Stimulated activated CD4-positive, alpha-beta T cell treated with anti-CD3 and anti-CD28 coated beads, Interleukin-1b, Interleukin-23, amount 100 ng/mL, for 24 hours (primary cell): ENCODE measurements at regions not wholly inside any gene's neighbourhood (a gene's known extent, or its start where the extent isn't known, plus 50 kb on each side); places are given as distances from the start of the nearest gene placed in this dataset.

Source experiments
- DNase-seq, 4 experiments: peaks; one replicate each; pipeline ENCODE4 v3.0.0-alpha.2; 2020; ENCODE audit warnings: low read depth in 4 of 4, low spot score in 1 of 4

- no peak for DNase-seq
These were observed 355.6 kb upstream of the GYPC start for GRCh38 chr2:126300348-126300747.

DNA sequence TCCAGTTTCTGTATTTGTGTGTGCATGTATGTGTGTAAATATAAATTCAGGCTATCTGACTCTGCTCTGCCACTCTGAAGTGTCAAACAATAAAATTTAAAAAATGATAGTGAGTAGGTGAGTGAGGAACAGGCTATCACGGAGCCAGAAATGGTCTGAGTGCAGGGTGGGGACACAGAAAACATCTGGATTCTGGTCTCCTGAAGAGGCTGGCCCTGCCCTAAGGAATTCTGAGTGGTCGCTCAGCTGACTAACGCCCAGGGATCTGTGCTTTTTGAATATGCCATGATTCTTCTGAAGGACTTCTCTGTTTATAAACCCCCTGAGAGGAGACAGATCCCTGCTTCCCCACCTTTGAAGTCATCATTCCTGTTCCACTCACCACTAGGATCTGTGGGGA, 353.9 kb upstream of the GYPC start:
- no peak for DNase-seq

DNA sequence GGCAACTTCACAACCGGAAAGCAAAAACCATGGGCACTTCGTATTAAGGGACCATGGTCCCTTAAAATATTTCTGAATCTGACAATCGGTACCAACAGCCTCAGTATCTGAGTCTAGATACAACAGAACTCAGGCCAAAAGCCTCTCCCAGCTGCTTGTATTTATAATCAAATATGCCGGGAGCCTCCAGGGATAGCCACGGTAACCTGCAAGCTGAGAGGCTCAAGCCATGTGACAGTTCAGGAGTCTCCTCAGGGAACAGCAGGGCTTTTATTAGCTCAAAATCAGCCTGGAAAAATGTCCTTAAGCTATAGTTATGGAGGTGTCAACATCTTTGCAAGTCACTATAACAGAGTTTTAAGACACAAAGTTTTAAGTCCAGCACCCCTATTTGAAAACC, 352.8 kb upstream of the GYPC start:
- DNase-seq, result no peak

GRCh38 chr2:126304154-126304553, 351.8 kb upstream of the GYPC start:
- DNase-seq, result no peak

DNA sequence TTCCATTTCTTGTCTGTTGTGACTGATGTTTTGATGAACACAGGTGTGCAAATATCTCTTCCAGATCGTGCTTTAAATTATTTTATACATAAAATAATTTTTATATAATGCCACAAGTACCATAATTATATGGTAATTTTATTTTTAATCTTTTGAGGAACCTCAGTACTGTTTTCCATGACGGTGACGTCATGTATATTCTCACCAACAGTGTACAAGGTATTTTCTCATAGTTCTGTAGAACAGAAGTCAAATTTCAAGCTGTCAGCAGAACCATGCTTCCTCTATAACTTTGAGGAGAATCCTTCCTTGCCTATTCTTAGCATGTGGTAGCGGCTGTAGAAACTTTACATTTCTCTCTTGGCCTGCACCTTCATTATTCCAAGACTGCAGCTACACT, 349.4 kb upstream of the GYPC start:
- DNase-seq, result no peak

- DNase-seq, result no peak
These were observed 348.2 kb upstream of the GYPC start for GRCh38 chr2:126307740-126308139.

DNA sequence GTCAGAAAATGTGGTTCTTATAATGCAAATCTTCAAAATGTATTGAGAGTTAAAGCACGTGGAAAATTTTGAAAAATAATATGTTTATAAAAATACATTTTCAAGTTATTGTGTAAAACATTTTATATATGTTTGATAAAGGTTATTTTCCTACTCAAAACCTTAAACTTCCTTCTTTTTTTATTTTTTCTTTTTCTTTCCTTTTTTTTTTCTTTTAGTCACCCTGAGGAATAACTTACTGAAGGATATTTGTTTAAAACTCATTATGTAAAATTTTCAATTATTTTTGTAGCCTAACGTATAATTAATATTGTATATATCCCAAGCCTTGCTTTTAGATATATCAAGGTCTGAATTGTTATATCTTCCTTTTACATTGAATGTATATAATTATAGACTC, 346.8 kb upstream of the GYPC start:
- no peak for DNase-seq

DNA sequence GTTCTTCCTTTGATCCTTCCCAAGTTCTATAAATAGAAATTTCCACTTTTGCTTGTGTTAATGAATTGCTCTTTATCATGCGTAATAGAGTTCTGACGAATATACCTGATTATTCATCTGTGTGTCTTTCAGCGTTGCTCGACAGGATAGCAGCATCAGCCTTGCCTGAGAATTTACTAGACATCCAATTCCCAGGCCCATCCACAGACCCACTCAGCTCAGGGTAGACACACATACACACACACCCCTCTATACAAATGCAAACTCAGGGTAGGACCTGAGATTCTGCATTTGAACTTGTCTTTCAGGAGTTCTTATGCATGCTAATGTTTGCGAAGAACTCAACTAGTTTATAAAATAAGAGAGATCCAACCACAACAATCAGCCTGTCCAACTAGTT, 343.4 kb upstream of the GYPC start:
- no peak for DNase-seq

GRCh38 chr2:126315828-126316227, 340.1 kb upstream of the GYPC start:
- no peak for DNase-seq

- no peak for DNase-seq
These were observed 338.0 kb upstream of the GYPC start for GRCh38 chr2:126317790-126318431.

DNA sequence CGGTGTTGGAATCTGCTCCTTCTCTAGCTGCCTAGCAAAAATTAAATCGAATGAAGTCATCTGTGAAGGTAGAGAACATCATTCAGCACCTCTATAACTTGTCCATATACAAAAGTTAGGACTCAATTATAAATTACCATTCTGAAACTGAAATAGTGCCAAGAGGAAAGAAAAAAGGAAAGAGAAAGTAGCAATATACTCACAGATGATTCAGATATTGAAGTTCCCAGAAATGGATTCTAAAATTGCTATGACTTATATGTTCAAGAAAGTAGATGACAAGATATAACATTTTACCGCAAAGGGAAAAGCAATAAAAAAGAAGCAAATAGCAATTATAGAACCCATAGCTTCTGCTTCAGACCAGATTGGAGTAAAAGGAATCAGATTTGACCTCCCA, 333.6 kb upstream of the GYPC start:
- no peak for DNase-seq

DNA sequence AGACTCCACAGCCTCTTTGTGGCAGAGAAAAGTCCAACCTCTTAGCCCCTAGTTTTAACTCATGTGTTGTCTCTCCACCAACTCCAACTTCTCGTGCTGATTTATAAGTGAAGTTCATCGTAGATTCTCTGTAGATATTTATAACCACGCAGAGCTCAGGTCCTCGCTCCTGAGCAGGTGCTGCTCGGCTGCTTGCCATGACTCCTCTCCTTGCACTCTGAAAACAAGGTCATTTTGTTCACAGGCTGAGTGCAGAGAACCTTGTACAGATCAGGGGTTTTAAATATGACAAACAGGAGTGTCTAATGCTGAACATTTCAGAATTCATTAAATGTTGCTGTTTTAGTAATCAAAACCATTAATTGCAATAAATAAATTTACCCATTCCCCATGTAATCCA, 330.8 kb upstream of the GYPC start:
- DNase-seq, result no peak

- no peak for DNase-seq
These were observed 326.8 kb upstream of the GYPC start for GRCh38 chr2:126329173-126329572.

- no peak for DNase-seq
These were observed 313.5 kb upstream of the GYPC start for GRCh38 chr2:126342457-126342856.

DNA sequence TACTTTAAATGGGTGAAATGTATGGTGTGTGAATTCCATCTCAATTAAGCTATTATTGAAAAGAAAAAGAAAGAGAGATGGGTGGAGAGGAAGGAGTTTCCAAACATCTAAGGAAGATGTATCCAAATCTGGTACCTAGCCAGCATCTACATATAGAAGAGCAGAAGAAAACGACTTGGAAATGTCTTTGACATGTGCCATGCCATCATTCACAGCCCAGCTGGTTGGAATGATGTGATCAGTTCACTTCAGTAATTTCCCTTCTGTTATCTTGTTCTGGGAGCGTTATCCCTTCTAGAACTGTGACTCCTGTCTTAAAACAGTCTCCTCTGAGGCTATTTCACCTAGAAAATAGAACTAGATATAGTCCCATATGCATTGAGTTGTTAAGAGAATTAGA, 312.8 kb upstream of the GYPC start:
- no peak for DNase-seq

DNA sequence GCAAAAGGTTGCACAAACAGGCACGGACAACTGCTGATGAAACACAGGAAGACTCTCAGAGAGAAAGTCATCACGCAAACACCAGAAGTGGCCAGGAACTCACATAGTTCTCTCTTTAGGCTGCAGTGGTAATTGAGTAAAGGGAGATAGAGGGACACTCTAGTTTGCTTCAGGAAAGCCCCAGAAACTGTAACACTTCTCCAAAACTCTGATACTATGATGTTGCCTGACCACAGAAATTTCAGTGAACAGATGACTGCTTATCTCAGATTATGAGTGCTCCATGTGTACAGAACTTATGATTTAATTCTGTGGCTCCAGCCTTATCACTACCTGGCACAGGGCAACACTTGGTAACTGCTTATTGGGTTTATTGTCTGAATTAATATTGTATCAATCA, 311.5 kb upstream of the GYPC start:
- no peak for DNase-seq

DNA sequence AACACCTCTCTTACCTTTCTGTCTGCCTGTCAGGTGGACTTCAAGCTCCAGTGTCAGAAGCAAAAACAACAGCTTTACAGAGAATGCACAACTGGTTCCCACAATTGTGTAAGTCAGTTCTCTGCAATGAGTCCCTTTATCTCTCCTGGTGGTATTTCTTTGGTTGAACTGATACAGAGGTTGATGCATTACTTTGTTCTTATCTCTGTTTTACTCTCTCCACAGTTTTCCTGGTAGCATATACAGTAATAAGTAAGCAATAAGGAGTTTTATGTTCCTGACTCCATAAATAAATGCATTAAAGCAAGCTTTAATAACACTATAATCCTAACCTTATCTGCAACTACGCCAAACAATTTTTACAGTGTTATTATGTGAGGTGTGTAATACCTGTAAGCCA, 310.3 kb upstream of the GYPC start:
- no peak for DNase-seq

DNA sequence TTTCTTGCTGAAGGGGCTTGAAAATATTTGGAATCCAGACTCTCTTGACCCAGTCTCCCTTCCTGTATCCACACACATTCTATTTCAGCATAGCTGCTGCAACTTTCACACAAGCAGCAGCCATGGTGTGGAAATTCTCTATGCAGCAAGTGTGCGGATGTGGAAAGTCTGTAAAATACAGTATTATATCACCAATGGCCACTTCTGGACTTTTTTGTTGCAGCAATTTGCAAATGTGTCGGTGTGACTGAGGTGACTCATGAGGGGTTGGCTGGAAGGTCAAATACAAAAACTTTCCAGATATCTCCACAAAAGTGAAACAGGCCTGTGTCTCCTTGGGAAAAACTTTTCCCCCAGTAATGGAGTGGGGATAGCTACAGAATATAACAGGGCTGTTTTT, 299.3 kb upstream of the GYPC start:
- DNase-seq, result no peak

GRCh38 chr2:126358122-126358521, 297.8 kb upstream of the GYPC start:
- DNase-seq, result no peak

GRCh38 chr2:126359494-126359893, 296.5 kb upstream of the GYPC start:
- DNase-seq, result no peak

GRCh38 chr2:126367361-126367760, 288.6 kb upstream of the GYPC start:
- no peak for DNase-seq

DNA sequence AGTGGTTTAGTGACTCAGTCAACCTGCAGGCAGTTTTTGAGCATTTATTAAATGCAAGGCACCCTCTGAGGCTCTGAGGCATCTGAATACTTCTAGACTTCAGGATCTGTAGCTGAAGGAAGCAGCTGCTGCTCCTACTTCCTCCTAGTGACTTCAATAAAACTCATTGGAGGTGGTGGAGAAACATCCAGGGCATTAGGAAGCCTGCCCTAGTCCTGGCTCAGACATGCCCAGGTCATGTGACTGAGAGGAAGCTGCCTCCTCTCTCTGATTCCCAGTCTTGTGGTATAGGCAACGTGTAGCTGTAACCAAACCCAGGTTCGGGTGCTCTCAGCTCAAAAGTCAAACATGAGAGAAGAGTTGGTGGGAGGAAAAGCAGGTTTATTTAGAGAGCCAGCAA, 287.2 kb upstream of the GYPC start:
- DNase-seq, result no peak

GRCh38 chr2:126370201-126370600, 285.8 kb upstream of the GYPC start:
- DNase-seq, result no peak

DNA sequence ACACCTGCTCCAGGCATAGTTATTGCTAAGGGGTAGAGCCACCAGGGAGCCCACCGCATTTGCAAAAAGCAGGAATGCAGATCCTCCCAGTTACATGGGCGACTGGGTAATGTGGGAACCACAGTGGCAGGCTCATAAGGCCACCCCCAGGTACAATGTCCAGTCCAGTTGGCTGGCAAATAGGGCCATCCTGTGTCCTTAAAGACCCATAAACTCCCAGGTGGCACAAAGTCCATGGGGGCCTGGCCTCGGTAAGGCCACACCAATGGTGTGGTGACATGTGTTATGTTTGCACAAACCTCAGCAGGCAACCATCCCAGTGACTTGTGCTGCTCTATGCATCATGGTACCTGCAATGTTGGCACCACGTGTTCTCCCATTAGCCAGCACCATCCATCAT, 283.6 kb upstream of the GYPC start:
- DNase-seq, result no peak
